ENCODE measurements at regions not wholly inside any gene's neighbourhood (a gene's known extent, or its start where the extent isn't known, plus 50 kb on each side); places are given as distances from the start of the nearest gene placed in this dataset.

DNA sequence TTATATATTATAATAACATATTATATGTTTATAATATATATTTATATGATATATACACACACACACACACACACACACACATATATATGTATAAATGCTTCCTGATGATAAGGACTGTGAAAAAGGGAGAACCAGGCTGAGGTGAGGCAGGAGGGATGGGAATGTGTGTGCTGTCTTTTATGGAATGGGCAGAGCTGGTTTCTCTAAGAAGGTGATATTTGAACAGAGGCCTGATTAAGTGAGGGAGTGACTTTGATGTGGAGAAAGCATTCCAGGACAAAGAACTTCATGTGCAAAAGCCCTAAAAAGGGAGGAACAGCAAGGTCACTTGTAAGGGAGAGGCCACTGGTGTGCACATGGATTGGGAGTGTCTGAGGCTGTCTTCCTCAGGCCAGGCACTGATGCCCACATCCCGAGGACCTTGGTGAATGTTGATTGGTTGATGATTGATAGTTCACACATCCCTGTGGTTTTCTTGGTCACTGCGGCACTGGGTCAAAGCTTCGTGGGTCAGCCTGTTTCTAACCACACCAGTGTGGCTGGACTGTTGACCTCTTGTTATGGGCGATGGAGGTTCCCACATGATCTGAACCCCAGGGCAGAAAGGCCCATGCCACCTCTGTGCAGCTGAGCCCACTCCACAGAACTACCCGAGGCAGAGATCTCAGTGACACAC is 196.9 kb downstream of the MYCN start:
- Histone ChIP-seq H3K4me3 (ENCODE audit: low read depth, low read length) (no peak overlapping the region), H3K4me1 (ENCODE audit: control insufficient read depth, insufficient read depth, low read length) (no peaks in the 10 kb centered on the region), H3K27ac (ENCODE audit: low read depth, low read length) (no peak overlapping the region), H3K27me3 (ENCODE audit: control insufficient read depth, insufficient read depth, low read length) (no peaks in the 10 kb centered on the region), H3K9me3 (ENCODE audit: control insufficient read depth, insufficient read depth, low read length) (no peaks in the 10 kb centered on the region), H3K36me3 (ENCODE audit: control insufficient read depth, insufficient read depth, low read length) (no peaks in the 10 kb centered on the region)
- DNase-seq (ENCODE audit: low read depth in 4 of 6, low spot score in 6 of 6), result no peak
- 80% methylated on average over 2 of the region's 5 CpGs for WGBS (ENCODE audit: insufficient coverage)

DNA sequence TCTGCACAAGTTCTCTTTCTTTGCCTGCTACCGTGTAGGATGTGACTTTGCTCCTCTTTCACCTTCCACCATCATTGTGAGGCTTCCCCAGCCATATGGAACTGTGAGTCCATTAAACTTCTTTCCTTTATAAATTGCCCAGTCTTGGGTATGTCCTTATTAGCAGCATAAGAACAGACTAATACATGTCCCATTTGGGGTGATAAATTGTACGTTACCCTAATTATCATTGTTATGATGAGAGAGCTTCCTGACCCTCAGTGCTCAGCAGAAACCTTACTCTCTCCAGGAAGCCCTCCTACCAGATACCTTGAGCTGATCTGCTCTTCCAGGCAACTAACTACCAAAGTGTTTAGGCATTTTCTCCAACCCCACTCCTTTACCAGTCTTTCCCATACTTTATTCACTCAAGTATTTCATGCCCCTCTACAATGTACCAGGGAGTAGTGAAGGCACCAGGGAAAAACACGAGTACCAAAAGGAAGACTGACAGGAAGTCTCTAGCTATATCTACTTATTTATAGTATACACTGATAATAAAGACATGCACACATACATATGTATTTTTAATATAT is 196.2 kb downstream of the MYCN start:
- H3K4me3 ChIP-seq (ENCODE audit: low read depth, low read length), result no peak overlapping the region

DNA sequence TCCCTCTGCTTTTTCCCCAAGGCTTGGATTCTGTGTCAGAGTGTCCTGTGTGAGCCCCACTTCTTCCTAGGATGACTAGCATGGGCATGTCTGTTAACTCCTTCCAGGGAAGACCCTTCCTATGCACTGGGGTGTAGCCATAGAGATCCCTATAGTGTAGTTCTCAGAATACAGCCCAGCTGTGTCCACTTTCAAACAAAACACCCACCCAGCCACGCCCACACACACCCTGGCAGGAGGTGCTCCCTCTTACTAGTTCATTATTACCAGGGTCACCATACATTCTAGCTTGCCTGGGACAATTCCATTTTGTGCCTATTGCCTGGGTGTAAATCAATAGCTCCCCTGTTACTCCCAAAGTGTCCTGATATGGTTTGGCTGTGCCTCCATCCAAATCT is 195.6 kb downstream of the MYCN start:
- no peak for DNase-seq (ENCODE audit: low read depth in 4 of 6, low spot score in 6 of 6)
- WGBS (ENCODE audit: insufficient coverage), result 100% methylated on average over 1 of the region's 1 CpG
- no peaks in the 10 kb centered on the region for H3K4me1 ChIP-seq (ENCODE audit: control insufficient read depth, insufficient read depth, low read length)
- H3K4me3 ChIP-seq (ENCODE audit: low read depth, low read length), result no peak overlapping the region
- H3K36me3 ChIP-seq (ENCODE audit: control insufficient read depth, insufficient read depth, low read length), result no peaks in the 10 kb centered on the region
- no peak overlapping the region for H3K27ac ChIP-seq (ENCODE audit: low read depth, low read length)
- no peaks in the 10 kb centered on the region for H3K27me3 ChIP-seq (ENCODE audit: control insufficient read depth, insufficient read depth, low read length)
- no peaks in the 10 kb centered on the region for H3K9me3 ChIP-seq (ENCODE audit: control insufficient read depth, insufficient read depth, low read length)

More for the DNA sequence above, 196.2 kb downstream of the MYCN start:
- WGBS (ENCODE audit: insufficient coverage), result no CpG with 5 or more reads among the region's 3 CpGs
- no peaks in the 10 kb centered on the region for H3K9me3 ChIP-seq (ENCODE audit: control insufficient read depth, insufficient read depth, low read length)
- no peak for DNase-seq (ENCODE audit: low read depth in 4 of 6, low spot score in 6 of 6)
- no peaks in the 10 kb centered on the region for H3K27me3 ChIP-seq (ENCODE audit: control insufficient read depth, insufficient read depth, low read length)
- H3K36me3 ChIP-seq (ENCODE audit: control insufficient read depth, insufficient read depth, low read length), result no peaks in the 10 kb centered on the region
- H3K27ac ChIP-seq (ENCODE audit: low read depth, low read length), result no peak overlapping the region
- no peaks in the 10 kb centered on the region for H3K4me1 ChIP-seq (ENCODE audit: control insufficient read depth, insufficient read depth, low read length)

DNA sequence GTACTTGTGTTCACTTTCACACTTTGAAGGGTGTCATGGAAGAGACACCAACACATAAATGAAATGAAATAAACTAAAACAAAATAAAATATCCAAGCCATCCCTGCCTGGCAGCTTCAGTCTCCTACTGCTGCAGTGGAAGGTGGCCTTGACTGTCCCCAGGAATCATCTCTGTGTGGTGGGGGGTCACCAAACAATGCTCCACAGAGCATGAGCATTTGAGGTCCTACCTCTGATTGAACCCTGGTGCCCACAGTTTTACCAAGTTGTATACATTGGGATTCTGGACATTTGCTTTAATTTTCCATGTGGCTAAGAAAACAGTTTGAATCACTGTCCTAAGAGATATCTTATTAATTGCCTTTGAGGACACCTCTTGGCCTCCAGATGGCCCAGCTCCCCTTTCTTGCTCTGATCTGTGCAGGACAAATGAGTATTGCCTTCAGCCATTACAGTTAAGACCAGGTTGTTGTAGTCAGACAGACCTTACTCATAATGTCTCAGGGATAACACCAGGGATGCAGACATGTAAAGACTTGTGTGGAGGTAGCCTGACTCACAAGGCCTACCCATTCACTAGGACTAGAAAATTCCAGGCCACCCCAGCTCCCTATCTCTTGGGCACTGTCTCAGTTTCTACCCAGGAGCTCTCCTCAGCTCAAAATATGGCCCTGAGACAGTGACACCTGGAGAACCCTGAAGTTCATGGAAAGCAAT is 195.0 kb downstream of the MYCN start:
- Histone ChIP-seq H3K4me1 (ENCODE audit: control insufficient read depth, insufficient read depth, low read length) (no peaks in the 10 kb centered on the region), H3K36me3 (ENCODE audit: control insufficient read depth, insufficient read depth, low read length) (no peaks in the 10 kb centered on the region), H3K27ac (ENCODE audit: low read depth, low read length) (no peak overlapping the region), H3K9me3 (ENCODE audit: control insufficient read depth, insufficient read depth, low read length) (no peaks in the 10 kb centered on the region), H3K4me3 (ENCODE audit: low read depth, low read length) (no peak overlapping the region), H3K27me3 (ENCODE audit: control insufficient read depth, insufficient read depth, low read length) (no peaks in the 10 kb centered on the region)
- DNase-seq (ENCODE audit: low read depth in 4 of 6, low spot score in 6 of 6), result no peak

DNA sequence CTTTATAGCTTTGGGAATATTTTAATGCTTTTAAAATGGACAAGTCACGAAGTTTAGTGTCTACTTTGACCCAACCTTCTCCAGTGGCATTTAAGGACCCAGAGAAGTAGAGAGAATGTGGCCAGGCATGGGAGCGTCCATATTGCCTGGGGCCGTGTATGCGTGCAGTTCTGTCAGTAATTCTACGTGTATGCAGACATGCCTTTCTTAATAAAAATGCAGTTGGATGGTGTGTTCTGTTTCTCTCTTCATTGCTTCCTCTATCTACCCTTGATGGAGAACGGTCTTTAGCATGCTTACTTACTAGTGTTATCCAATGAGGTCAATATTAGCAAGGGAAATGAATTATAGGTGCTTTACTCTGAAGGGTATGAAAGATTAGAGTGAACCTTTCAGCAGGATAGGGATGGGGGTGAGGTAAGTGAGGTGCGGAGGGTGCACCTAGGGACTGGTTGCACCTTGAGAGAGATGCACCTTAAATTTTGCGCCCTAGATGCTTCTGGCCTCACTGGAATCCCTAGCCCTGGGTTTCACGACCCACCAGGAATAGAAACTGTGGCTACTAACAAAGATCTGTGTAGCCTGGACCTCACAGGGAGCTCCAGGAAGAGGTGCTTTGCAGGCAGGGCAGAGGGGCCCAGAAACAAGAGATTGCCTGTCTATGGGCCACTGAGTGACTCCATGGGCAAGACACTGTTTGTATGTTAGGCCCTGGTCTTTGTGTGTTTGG is 194.3 kb downstream of the MYCN start:
- H3K27ac ChIP-seq (ENCODE audit: low read depth, low read length), result no peak overlapping the region
- H3K4me1 ChIP-seq (ENCODE audit: control insufficient read depth, insufficient read depth, low read length), result no peaks in the 10 kb centered on the region
- H3K4me3 ChIP-seq (ENCODE audit: low read depth, low read length), result no peak overlapping the region
- 91% methylated on average over 3 of the region's 9 CpGs for WGBS (ENCODE audit: insufficient coverage)
- no peak for DNase-seq (ENCODE audit: low read depth in 4 of 6, low spot score in 6 of 6)
- no peaks in the 10 kb centered on the region for H3K27me3 ChIP-seq (ENCODE audit: control insufficient read depth, insufficient read depth, low read length)
- H3K36me3 ChIP-seq (ENCODE audit: control insufficient read depth, insufficient read depth, low read length), result no peaks in the 10 kb centered on the region
- H3K9me3 ChIP-seq (ENCODE audit: control insufficient read depth, insufficient read depth, low read length), result no peaks in the 10 kb centered on the region

DNA sequence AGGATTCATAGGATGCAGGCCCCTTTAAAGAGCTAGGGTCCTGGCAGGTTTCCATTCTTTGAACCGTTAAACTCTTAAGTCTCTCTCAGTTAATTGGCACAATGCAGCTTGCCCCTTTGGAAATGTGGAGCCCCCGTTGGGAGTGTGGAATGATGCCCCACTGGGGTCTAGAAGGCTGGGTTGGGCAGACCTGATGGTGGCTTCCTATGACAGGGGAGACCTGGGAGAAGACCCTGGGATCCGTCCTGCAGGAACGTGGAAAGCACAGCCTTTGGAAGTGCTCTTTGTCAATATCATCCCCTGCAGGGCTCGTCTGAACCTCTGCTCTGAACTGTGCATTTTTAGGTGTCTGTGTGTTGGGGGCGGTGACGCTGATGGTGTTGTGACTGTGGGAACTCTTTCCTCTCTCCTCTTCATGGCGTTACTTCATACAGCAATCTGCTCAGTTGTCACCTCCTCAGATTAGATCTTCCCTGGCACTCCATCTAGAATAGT is 190.6 kb downstream of the MYCN start:
- H3K36me3 ChIP-seq (ENCODE audit: control insufficient read depth, insufficient read depth, low read length), result no peaks in the 10 kb centered on the region
- no peak for DNase-seq (ENCODE audit: low read depth in 4 of 6, low spot score in 6 of 6)
- 38% methylated on average over 5 of the region's 8 CpGs for WGBS (ENCODE audit: insufficient coverage)
- peaks cover 5% of the 10 kb centered on the region for H3K4me1 ChIP-seq (ENCODE audit: control insufficient read depth, insufficient read depth, low read length)
- no peaks in the 10 kb centered on the region for H3K27me3 ChIP-seq (ENCODE audit: control insufficient read depth, insufficient read depth, low read length)
- H3K27ac ChIP-seq (ENCODE audit: low read depth, low read length), result no peak overlapping the region
- H3K4me3 ChIP-seq (ENCODE audit: low read depth, low read length), result no peak overlapping the region
- H3K9me3 ChIP-seq (ENCODE audit: control insufficient read depth, insufficient read depth, low read length), result no peaks in the 10 kb centered on the region

DNA sequence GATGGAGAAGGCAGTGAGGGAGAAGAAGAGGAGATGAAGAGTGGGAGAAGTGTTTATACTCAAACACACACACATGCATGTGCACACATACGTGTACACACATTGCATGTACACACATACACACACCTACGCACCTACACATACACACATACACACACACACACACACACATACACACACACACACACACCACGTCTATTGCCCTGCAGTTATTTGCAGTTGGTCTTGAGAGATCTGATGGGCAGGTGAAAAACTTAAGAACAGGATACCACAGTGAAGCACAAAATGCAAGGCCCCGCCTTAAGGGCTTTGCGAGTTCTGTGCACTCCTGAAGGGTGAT is 190.2 kb downstream of the MYCN start:
- H3K27me3 ChIP-seq (ENCODE audit: control insufficient read depth, insufficient read depth, low read length), result no peaks in the 10 kb centered on the region
- no peak overlapping the region for H3K4me3 ChIP-seq (ENCODE audit: low read depth, low read length)
- no peak for DNase-seq (ENCODE audit: low read depth in 4 of 6, low spot score in 6 of 6)
- H3K4me1 ChIP-seq (ENCODE audit: control insufficient read depth, insufficient read depth, low read length), result peaks cover 9% of the 10 kb centered on the region
- 94% methylated on average over 3 of the region's 5 CpGs for WGBS (ENCODE audit: insufficient coverage)
- H3K27ac ChIP-seq (ENCODE audit: low read depth, low read length), result no peak overlapping the region
- no peaks in the 10 kb centered on the region for H3K36me3 ChIP-seq (ENCODE audit: control insufficient read depth, insufficient read depth, low read length)
- H3K9me3 ChIP-seq (ENCODE audit: control insufficient read depth, insufficient read depth, low read length), result no peaks in the 10 kb centered on the region

DNA sequence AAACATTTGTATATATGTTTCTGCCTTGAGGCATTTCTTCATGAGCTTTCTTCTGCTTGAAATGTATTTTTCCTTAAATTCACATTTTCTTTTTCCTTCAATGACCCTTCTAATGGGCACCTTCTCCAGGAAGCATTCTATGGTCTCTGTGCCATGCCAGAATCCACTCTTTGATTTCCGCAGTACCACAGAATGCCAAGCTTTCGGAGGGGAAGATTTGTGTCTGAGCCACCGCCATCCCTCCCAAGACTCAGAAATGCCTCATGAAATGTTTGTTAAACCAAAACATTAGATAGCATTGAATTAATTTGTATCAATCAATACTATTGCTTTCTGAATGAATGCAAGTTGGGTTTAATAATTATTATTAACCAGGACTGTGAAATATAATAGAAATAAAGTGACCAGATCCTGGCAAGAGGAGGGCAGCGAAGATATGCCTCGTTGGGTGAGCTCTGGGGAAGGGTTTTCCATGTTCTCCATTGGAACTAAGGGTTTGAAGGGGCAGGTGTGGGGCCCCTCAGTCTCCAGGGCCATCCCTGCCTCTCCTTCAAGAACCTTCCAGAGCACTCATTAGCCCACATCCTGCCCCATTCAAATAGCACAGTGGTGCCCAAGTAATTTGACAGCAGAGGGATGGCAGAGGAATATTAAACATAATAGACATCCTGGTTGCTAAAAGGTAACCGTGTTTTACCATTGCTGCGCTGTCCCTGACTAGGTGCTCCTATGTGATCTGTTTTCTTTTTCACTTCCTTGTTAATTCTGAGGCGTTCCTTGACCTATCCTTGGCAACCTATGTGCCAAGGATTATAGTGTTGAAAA is 189.6 kb downstream of the MYCN start:
- DNase-seq (ENCODE audit: low read depth in 4 of 6, low spot score in 6 of 6), result no peak
- WGBS (ENCODE audit: insufficient coverage), result no CpG with 5 or more reads among the region's 8 CpGs
- Histone ChIP-seq H3K4me1 (ENCODE audit: control insufficient read depth, insufficient read depth, low read length) (peaks cover 11% of the 10 kb centered on the region), H3K27ac (ENCODE audit: low read depth, low read length) (no peak overlapping the region), H3K27me3 (ENCODE audit: control insufficient read depth, insufficient read depth, low read length) (no peaks in the 10 kb centered on the region), H3K4me3 (ENCODE audit: low read depth, low read length) (no peak overlapping the region), H3K9me3 (ENCODE audit: control insufficient read depth, insufficient read depth, low read length) (no peaks in the 10 kb centered on the region), H3K36me3 (ENCODE audit: control insufficient read depth, insufficient read depth, low read length) (no peaks in the 10 kb centered on the region)

All from spinal cord (tissue), 9 donors.